ENCODE measurements at regions not wholly inside any gene's neighbourhood (a gene's known extent, or its start where the extent isn't known, plus 50 kb on each side); places are given as distances from the start of the nearest gene placed in this dataset.

GRCh38 chr9:129504404-129504803 lies 116.5 kb downstream of the C9orf50 start:
- DNase-seq: no peak

- DNase-seq: no peak
These were observed 119.1 kb downstream of the C9orf50 start for GRCh38 chr9:129501771-129502319.

GRCh38 chr9:129500863-129501770 lies 119.8 kb downstream of the C9orf50 start:
- DNase-seq: no peak

GRCh38 chr9:129500161-129500862 lies 120.6 kb downstream of the C9orf50 start:
- no peak for DNase-seq

- no peak for DNase-seq
These were observed 122.2 kb downstream of the C9orf50 start for GRCh38 chr9:129498451-129499384.

GRCh38 chr9:129497813-129498450 lies 123.0 kb downstream of the C9orf50 start:
- DNase-seq: no peak

- peak; percentile 66 for DNase-seq
These were observed 123.7 kb downstream of the C9orf50 start for GRCh38 chr9:129497005-129497812.

GRCh38 chr9:129496473-129497004 lies 124.4 kb downstream of the C9orf50 start:
- peak; percentile 66 for DNase-seq

- DNase-seq: peak; percentile 41
These were observed 125.1 kb downstream of the C9orf50 start for GRCh38 chr9:129495620-129496472.

- no peak for DNase-seq
These were observed 126.7 kb downstream of the C9orf50 start for GRCh38 chr9:129494113-129494789.

- no peak for DNase-seq
These were observed 127.2 kb downstream of the C9orf50 start for GRCh38 chr9:129493706-129494047.

GRCh38 chr9:129493002-129493705 lies 127.7 kb downstream of the C9orf50 start:
- DNase-seq: no peak

GRCh38 chr9:129491487-129491855 lies 129.4 kb downstream of the C9orf50 start:
- no peak for DNase-seq

GRCh38 chr9:129490583-129491486 lies 130.1 kb downstream of the C9orf50 start:
- no peak for DNase-seq

GRCh38 chr9:129489838-129490582 lies 130.9 kb downstream of the C9orf50 start:
- DNase-seq: no peak

- DNase-seq: peak; percentile 6
These were observed 133.0 kb downstream of the C9orf50 start for GRCh38 chr9:129487658-129488483.

Data from NCI-H526 treated with DMSO at 0.1 percent for 48 hours (cell line).